DOHH2 (cell line): ENCODE measurements at regions not wholly inside any gene's neighbourhood (a gene's known extent, or its start where the extent isn't known, plus 50 kb on each side); places are given as distances from the start of the nearest gene placed in this dataset.

Experiments
- H3F3A ChIP-seq: fragments of 200-600 bp; sonication (generic), shearing (Covaris generic); 2 replicates; pipeline ENCODE4 v1.6.0; 2016; ENCODE audit warnings: antibody characterized with exemption, mild to moderate bottlenecking; ENCODE audit not compliant: control insufficient read depth, insufficient read depth
- H3K27ac ChIP-seq: fragments of 200-600 bp; sonication (generic); 2 replicates; pipeline ENCODE4 v1.5.1; 2014; ENCODE audit warnings: low read depth, mild to moderate bottlenecking, low read length, moderate library complexity
- H3K27me3 ChIP-seq: fragments of 200-600 bp; sonication (generic); 2 replicates; pipeline ENCODE4 v1.6.1; 2014; ENCODE audit warnings: mild to moderate bottlenecking, low read length, mixed read lengths; ENCODE audit not compliant: control insufficient read depth
- H3K36me3 ChIP-seq: fragments of 200-600 bp; sonication (generic); 2 replicates; pipeline ENCODE4 v1.6.1; 2014; ENCODE audit warnings: mild to moderate bottlenecking, low read length, moderate library complexity, mixed read lengths; ENCODE audit not compliant: control insufficient read depth
- H3K4me1 ChIP-seq: fragments of 200-600 bp; sonication (generic); 2 replicates; pipeline ENCODE4 v1.6.1; 2014; ENCODE audit warnings: mild to moderate bottlenecking, low read length, mixed read lengths; ENCODE audit not compliant: control insufficient read depth
- H3K4me2 ChIP-seq: fragments of 200-600 bp; sonication (generic); 2 replicates; pipeline ENCODE4 v1.6.0; 2014; ENCODE audit warnings: mild to moderate bottlenecking, low read length, moderate library complexity
- H3K4me3 ChIP-seq: fragments of 200-600 bp; sonication (generic); 2 replicates; pipeline ENCODE4 v1.5.1; 2014; ENCODE audit warnings: mild to moderate bottlenecking, low read length, mixed read lengths
- H3K79me2 ChIP-seq: fragments of 200-600 bp; sonication (generic); 2 replicates; pipeline ENCODE4 v1.6.1; 2014; ENCODE audit warnings: mild to moderate bottlenecking, low read length, mixed read lengths; ENCODE audit not compliant: control insufficient read depth
- H3K9me2 ChIP-seq: fragments of 200-600 bp; sonication (generic); replicated peaks from 2 replicates; pipeline ENCODE4 v1.6.1; 2014; ENCODE audit warnings: mild to moderate bottlenecking, low read length, mixed read lengths; ENCODE audit not compliant: control insufficient read depth
- H3K9me3 ChIP-seq: fragments of 200-600 bp; sonication (generic); 2 replicates; pipeline ENCODE4 v1.6.1; 2014; ENCODE audit warnings: antibody characterized with exemption, low read length, mixed read lengths; ENCODE audit not compliant: control insufficient read depth, insufficient read depth
- H4K20me1 ChIP-seq: fragments of 200-600 bp; sonication (generic); 2 replicates; pipeline ENCODE4 v1.6.0; 2014; ENCODE audit warnings: low read depth, mild to moderate bottlenecking, antibody characterized with exemption, low read length, moderate library complexity; ENCODE audit not compliant: control insufficient read depth, insufficient read depth
- CTCF ChIP-seq: fragments of 200-600 bp; sonication (generic); IDR thresholded peaks from one replicate; pipeline ENCODE4 v1.5.1; 2014; ENCODE audit warnings: antibody characterized with exemption, mild to moderate bottlenecking, low read depth, low read length; ENCODE audit not compliant: poor library complexity, severe bottlenecking
- EZH2phosphoT487 ChIP-seq: fragments of 200-600 bp; sonication (generic); IDR thresholded peaks from 2 replicates; pipeline ENCODE4 v1.6.1; 2017; ENCODE audit warnings: borderline replicate concordance, mild to moderate bottlenecking, antibody characterized with exemption, low read length, moderate library complexity, mixed read lengths

DNA sequence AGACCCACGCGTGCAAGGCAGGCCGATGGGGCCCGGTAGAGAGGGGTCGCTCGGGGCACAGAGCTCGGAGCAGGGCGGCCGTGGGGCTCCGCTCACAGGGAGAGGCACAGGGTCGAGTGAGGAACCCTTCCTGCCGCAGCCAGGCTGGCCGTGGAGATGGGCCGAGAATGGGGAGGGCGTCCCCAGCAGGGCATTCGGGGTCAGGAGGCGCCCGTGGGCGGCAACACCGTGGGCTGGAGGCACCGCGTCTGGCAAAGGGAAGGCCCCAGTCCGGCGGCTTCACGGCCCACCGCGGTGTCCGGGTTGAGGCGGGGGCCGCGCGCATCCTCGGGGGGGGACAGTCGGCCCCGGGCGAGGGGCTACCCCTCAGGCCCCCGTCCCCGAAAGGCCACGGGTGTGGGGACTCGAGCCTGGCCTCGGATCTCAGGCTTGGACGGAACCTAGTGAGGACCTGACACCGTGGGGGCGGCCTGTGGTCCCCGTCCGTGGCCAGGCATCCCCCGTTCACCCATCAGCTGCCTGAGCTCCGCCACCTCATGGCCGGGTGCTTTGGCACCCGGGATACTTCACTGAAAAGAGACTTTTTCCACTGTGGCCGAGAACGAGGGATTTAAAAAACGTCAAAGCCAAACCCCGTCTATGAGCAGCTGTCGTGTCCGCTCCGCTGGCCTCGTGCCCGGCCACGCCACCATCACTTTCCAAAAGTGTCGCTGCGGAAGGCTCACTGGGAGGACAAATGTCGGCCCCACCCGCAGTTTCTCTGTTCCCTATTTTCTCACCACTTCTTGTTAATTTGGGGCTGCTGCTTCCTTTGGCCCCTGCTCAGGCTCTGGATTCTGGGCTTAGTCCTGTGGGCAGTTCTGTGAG, 73.6 kb downstream of the METRNL start:
- no peaks in the 10 kb centered on the region for H3F3A ChIP-seq
- no peaks in the 10 kb centered on the region for H3K4me1 ChIP-seq
- H3K9me3 ChIP-seq = no peaks in the 10 kb centered on the region
- H3K27me3 ChIP-seq = peaks cover 18% of the 10 kb centered on the region
- no peak overlapping the region for H3K4me3 ChIP-seq
- H3K79me2 ChIP-seq = no peaks in the 10 kb centered on the region
- no peak overlapping the region for H3K27ac ChIP-seq
- no peak overlapping the region for H3K4me2 ChIP-seq
- H3K36me3 ChIP-seq = no peaks in the 10 kb centered on the region
- no peak for TF ChIP-seq EZH2phosphoT487
- TF ChIP-seq CTCF = no peak
- no peaks in the 10 kb centered on the region for H3K9me2 ChIP-seq
- no peaks in the 10 kb centered on the region for H4K20me1 ChIP-seq

DNA sequence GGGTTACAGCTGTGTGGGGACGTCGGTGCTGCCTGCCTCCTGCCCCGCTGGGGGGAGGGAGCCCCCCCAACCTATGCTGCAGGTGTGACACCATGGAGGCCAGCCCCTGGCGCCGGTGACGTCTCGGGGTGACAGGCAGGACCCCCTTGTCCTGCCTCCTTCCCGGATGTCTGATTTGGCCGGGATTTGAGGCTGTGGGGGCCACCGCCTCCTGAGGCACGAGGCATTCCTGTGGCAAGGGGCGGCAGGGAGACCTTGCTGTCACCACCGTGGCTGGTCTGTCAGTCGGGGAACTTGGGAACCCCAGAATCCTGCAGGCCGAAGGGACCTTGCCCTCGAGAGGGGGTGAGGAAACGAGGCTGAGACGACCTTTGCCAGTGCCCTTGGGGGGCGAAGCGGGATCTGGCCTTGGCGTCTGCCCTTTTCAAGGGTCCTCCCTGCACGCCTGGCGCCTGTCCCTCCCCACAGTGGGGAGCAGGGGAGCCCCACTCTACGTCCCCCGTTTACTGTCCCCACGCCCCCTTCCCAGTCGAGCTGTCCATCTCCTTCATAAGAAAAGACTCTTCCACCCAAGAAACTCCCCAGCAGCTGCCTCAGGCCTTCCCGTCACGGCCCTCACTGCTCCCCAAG, 74.4 kb downstream of the METRNL start:
- Histone ChIP-seq H3K27me3 (peaks cover 16% of the 10 kb centered on the region), H3K36me3 (no peaks in the 10 kb centered on the region), H4K20me1 (no peaks in the 10 kb centered on the region), H3K4me1 (no peaks in the 10 kb centered on the region), H3F3A (no peaks in the 10 kb centered on the region), H3K9me3 (no peaks in the 10 kb centered on the region), H3K9me2 (no peaks in the 10 kb centered on the region), H3K4me3 (no peak overlapping the region), H3K4me2 (no peak overlapping the region), H3K27ac (no peak overlapping the region), H3K79me2 (no peaks in the 10 kb centered on the region)
- TF ChIP-seq EZH2phosphoT487 (no peak), CTCF (no peak)

DNA sequence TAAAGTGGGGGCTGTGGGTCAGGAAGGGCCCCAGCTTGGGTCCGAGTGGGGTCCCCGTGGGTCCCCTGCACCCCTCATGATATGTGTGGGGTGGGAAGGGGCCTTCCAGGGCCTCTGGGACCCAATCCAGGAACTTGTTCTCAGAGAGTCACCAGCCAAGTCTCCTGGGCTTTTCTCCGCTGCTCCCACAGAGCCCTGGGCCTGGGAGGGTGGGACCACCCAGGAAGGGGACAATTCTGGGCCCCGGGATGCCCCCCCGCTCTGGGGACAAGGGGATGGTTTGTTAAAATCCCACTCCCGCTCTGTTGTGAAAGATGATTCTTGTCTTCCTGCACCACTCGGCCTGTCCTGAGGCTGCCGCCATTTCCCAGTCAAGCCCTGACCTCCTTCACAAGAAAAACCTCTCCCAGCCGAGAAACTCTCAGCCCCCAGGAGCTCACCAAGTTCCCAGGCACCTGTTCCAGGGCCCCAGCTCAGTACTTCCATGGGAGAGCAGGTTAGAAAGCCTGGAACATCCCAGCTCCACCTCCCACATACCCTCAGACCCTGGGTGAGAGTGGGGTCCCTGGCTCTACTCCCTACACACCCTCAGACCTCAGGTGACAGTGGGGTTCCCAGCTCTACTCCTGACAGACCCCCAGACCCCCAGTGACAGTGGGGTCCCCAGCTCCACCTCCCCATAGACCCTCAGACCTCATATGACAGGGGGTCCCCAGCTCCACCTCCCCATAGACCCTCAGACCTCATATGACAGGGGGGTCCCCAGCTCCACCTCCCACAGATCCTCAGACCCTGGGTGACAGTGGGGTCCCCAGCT, 75.1 kb downstream of the METRNL start:
- Histone ChIP-seq H3K9me2 (no peaks in the 10 kb centered on the region), H3K4me2 (no peak overlapping the region), H3F3A (no peaks in the 10 kb centered on the region), H3K4me3 (no peak overlapping the region), H3K27ac (no peak overlapping the region), H3K27me3 (peaks cover 11% of the 10 kb centered on the region; the same call in 1 of the 2 replicates), H3K9me3 (no peaks in the 10 kb centered on the region), H4K20me1 (no peaks in the 10 kb centered on the region), H3K79me2 (no peaks in the 10 kb centered on the region), H3K36me3 (no peaks in the 10 kb centered on the region), H3K4me1 (no peaks in the 10 kb centered on the region)
- no peak for TF ChIP-seq EZH2phosphoT487
- TF ChIP-seq CTCF = no peak
